Neural cell (in vitro differentiated cells): ENCODE measurements at regions not wholly inside any gene's neighbourhood (a gene's known extent, or its start where the extent isn't known, plus 50 kb on each side); places are given as distances from the start of the nearest gene placed in this dataset.

Experiments used
- H2AFZ ChIP-seq: fragments of 200-600, 300-800 bp; sonication (generic), shearing (Covaris generic); 2 replicates; pipeline ENCODE4 v1.6.0; 2014; ENCODE audit warnings: low read depth, mild to moderate bottlenecking, antibody characterized with exemption, low read length, moderate library complexity
- H3F3A ChIP-seq: fragments of 200-600 bp; shearing (Covaris generic); 2 replicates; pipeline ENCODE4 v1.6.1; 2016; ENCODE audit warnings: mild to moderate bottlenecking, moderate library complexity, mixed read lengths, antibody characterized with exemption, low read length; ENCODE audit not compliant: insufficient read depth, poor library complexity, severe bottlenecking
- H3K27ac ChIP-seq: fragments of 200-600, 300-800 bp; sonication (generic), shearing (Covaris generic); 2 replicates; pipeline ENCODE4 v1.5.1; 2014; ENCODE audit warnings: mild to moderate bottlenecking, low read length, moderate library complexity
- H3K27me3 ChIP-seq: fragments of 300-800, 200-600 bp; sonication (generic), shearing (Covaris generic); 2 replicates; pipeline ENCODE4 v1.6.0; 2014; ENCODE audit warnings: mild to moderate bottlenecking, low read depth, low read length, moderate library complexity; ENCODE audit not compliant: insufficient read depth
- H3K36me3 ChIP-seq: fragments of 300-800, 200-600 bp; sonication (generic), shearing (Covaris generic); 2 replicates; pipeline ENCODE4 v1.5.1; 2014; ENCODE audit warnings: mild to moderate bottlenecking, antibody characterized with exemption, low read length, moderate library complexity; ENCODE audit not compliant: insufficient read depth
- H3K4me2 ChIP-seq: fragments of 300-800, 200-600 bp; sonication (generic), shearing (Covaris generic); 2 replicates; pipeline ENCODE4 v1.6.0; 2014; ENCODE audit warnings: mild to moderate bottlenecking, low read length
- H3K4me3 ChIP-seq: fragments of 300-800, 200-600 bp; sonication (generic), shearing (Covaris generic); 2 replicates; pipeline ENCODE4 v1.5.1; 2014; ENCODE audit warnings: mild to moderate bottlenecking, low read length, moderate library complexity
- H3K79me2 ChIP-seq: fragments of 200-600 bp; shearing (Covaris generic); replicated peaks from 2 replicates; pipeline ENCODE4 v1.6.0; 2014; ENCODE audit warnings: mild to moderate bottlenecking, low read length, moderate library complexity; ENCODE audit not compliant: insufficient read depth
- H3K9ac ChIP-seq: fragments of 300-800, 200-600 bp; sonication (generic), shearing (Covaris generic); 2 replicates; pipeline ENCODE4 v1.6.1; 2016; ENCODE audit warnings: mild to moderate bottlenecking, low read length, mixed read lengths
- H3K9me2 ChIP-seq: fragments of 200-600 bp; shearing (Covaris generic); 2 replicates; pipeline ENCODE4 v1.6.1; 2016; ENCODE audit warnings: mild to moderate bottlenecking, low read length, mixed read lengths; ENCODE audit not compliant: insufficient read depth
- H3K9me3 ChIP-seq: fragments of 200-600, 300-800 bp; sonication (generic), shearing (Covaris generic); 2 replicates; pipeline ENCODE4 v1.6.1; 2016; ENCODE audit warnings: mild to moderate bottlenecking, mixed run types, low read length, moderate library complexity, mixed read lengths
- H4K20me1 ChIP-seq: fragments of 200-600 bp; shearing (Covaris generic); 2 replicates; pipeline ENCODE4 v1.6.1; 2016; ENCODE audit warnings: mild to moderate bottlenecking, mixed run types; ENCODE audit not compliant: insufficient read depth
- CTCF ChIP-seq: fragments of 450-650 bp; IDR thresholded peaks from 2 replicates; pipeline ENCODE4 v1.5.1; 2014; ENCODE audit warnings: antibody characterized with exemption, mild to moderate bottlenecking, moderate library complexity; ENCODE audit not compliant: poor library complexity, severe bottlenecking
- EP300 ChIP-seq: fragments of 450-650 bp; conservative IDR thresholded peaks from 2 replicates; pipeline ENCODE4 v1.6.1; 2014; ENCODE audit warnings: antibody characterized with exemption, mild to moderate bottlenecking, moderate library complexity; ENCODE audit not compliant: poor library complexity, severe bottlenecking
- EZH2 ChIP-seq: fragments of 200-600, 300-800 bp; shearing (Covaris generic), sonication (generic); IDR thresholded peaks from 2 replicates; pipeline ENCODE4 v1.6.1; 2014; ENCODE audit warnings: antibody characterized with exemption, low read length, borderline replicate concordance, mild to moderate bottlenecking; ENCODE audit not compliant: insufficient read depth, poor library complexity, severe bottlenecking
- MXI1 ChIP-seq: fragments of 450-650 bp; conservative IDR thresholded peaks from 2 replicates; pipeline ENCODE4 v1.6.1; 2014; ENCODE audit warnings: antibody characterized with exemption, mild to moderate bottlenecking; ENCODE audit not compliant: poor library complexity, severe bottlenecking
- POLR2AphosphoS5 ChIP-seq: IDR thresholded peaks from 2 replicates; pipeline ENCODE4 v1.6.1; 2012
- RAD21 ChIP-seq: fragments of 450-650 bp; conservative IDR thresholded peaks from 2 replicates; pipeline ENCODE4 v1.6.1; 2014; ENCODE audit warnings: antibody characterized with exemption, mild to moderate bottlenecking, moderate library complexity
- REST ChIP-seq: IDR thresholded peaks from 2 replicates; pipeline ENCODE4 v1.6.1; 2012; ENCODE audit warnings: borderline replicate concordance
- SMC3 ChIP-seq: fragments of 450-650 bp; conservative IDR thresholded peaks from 2 replicates; pipeline ENCODE4 v1.6.1; 2014; ENCODE audit warnings: antibody characterized with exemption, mild to moderate bottlenecking, moderate library complexity; ENCODE audit not compliant: poor library complexity
- TAF1 ChIP-seq: IDR thresholded peaks from 2 replicates; pipeline ENCODE4 v1.6.1; 2012; ENCODE audit warnings: low read depth

GRCh38 chr1:58402444-58402843 lies 144.1 kb downstream of the OMA1 start:
- no peaks in the 10 kb centered on the region for H3K9me2 ChIP-seq
- H3K27me3 ChIP-seq = no peaks in the 10 kb centered on the region
- H3K4me2 ChIP-seq = no peak overlapping the region
- no peaks in the 10 kb centered on the region for H3K36me3 ChIP-seq
- H3K4me3 ChIP-seq = no peak overlapping the region
- no peaks in the 10 kb centered on the region for H4K20me1 ChIP-seq
- H3K9ac ChIP-seq = no peak overlapping the region
- no peaks in the 10 kb centered on the region for H3F3A ChIP-seq
- no peaks in the 10 kb centered on the region for H3K9me3 ChIP-seq
- no peak overlapping the region for H3K27ac ChIP-seq
- TF ChIP-seq REST (no peak), POLR2AphosphoS5 (no peak), RAD21 (no peak), MXI1 (no peak), EP300 (no peak), CTCF (no peak), EZH2 (no peak)
- H2AFZ ChIP-seq = no peak overlapping the region
- H3K79me2 ChIP-seq = no peaks in the 10 kb centered on the region

- no peak overlapping the region for H3K4me3 ChIP-seq
- H3K9ac ChIP-seq = no peak overlapping the region
- H3F3A ChIP-seq = no peaks in the 10 kb centered on the region
- H3K36me3 ChIP-seq = no peaks in the 10 kb centered on the region
- H3K4me2 ChIP-seq = no peak overlapping the region
- no peak overlapping the region for H3K27ac ChIP-seq
- H3K9me2 ChIP-seq = no peaks in the 10 kb centered on the region
- TF ChIP-seq TAF1 = no peak
- no peak for TF ChIP-seq EZH2
- no peak for TF ChIP-seq REST
- no peak for TF ChIP-seq SMC3
- TF ChIP-seq POLR2AphosphoS5 = no peak
- no peak for TF ChIP-seq MXI1
- H3K9me3 ChIP-seq = no peaks in the 10 kb centered on the region
- no peaks in the 10 kb centered on the region for H4K20me1 ChIP-seq
- no peaks in the 10 kb centered on the region for H3K27me3 ChIP-seq
- H2AFZ ChIP-seq = no peak overlapping the region
- H3K79me2 ChIP-seq = no peaks in the 10 kb centered on the region
These were observed 144.5 kb downstream of the OMA1 start for GRCh38 chr1:58401991-58402390.
